Neural progenitor cell (in vitro differentiated cells): ENCODE measurements at regions not wholly inside any gene's neighbourhood (a gene's known extent, or its start where the extent isn't known, plus 50 kb on each side); places are given as distances from the start of the nearest gene placed in this dataset.

Experiments
- DNase-seq: peaks from one replicate; pipeline ENCODE4 v3.0.0-alpha.2; 2016; ENCODE audit warnings: low spot score
- H2AFZ ChIP-seq: fragments of 200-600 bp; sonication (generic); replicated peaks from 2 replicates; pipeline ENCODE4 v1.6.1; 2016; ENCODE audit warnings: antibody characterized with exemption
- H3F3A ChIP-seq: fragments of 200-600 bp; sonication (generic); 2 replicates; pipeline ENCODE4 v1.6.1; 2016; ENCODE audit warnings: antibody characterized with exemption, low read depth
- H3K27ac ChIP-seq: fragments of 200-600 bp; sonication (generic); 2 replicates; pipeline ENCODE4 v1.5.1; 2016; ENCODE audit warnings: mild to moderate bottlenecking
- H3K27me3 ChIP-seq: fragments of 200-600 bp; sonication (generic); 2 replicates; pipeline ENCODE4 v1.6.1; 2016; ENCODE audit warnings: mild to moderate bottlenecking, moderate library complexity
- H3K36me3 ChIP-seq: fragments of 200-600 bp; sonication (generic); 2 replicates; pipeline ENCODE4 v1.5.1; 2016
- H3K4me1 ChIP-seq: fragments of 200-600 bp; sonication (generic); 2 replicates; pipeline ENCODE4 v1.6.1; 2016; ENCODE audit warnings: mixed run types
- H3K4me2 ChIP-seq: fragments of 200-600 bp; sonication (generic); 2 replicates; pipeline ENCODE4 v1.6.1; 2016
- H3K4me3 ChIP-seq: fragments of 200-600 bp; sonication (generic); 2 replicates; pipeline ENCODE4 v1.5.1; 2016
- H3K79me2 ChIP-seq: fragments of 200-600 bp; sonication (generic); 2 replicates; pipeline ENCODE4 v1.6.1; 2016; ENCODE audit warnings: low read depth
- H3K9ac ChIP-seq: fragments of 200-600 bp; sonication (generic); 2 replicates; pipeline ENCODE4 v1.6.1; 2016
- H3K9me3 ChIP-seq: fragments of 200-600 bp; sonication (generic); 2 replicates; pipeline ENCODE4 v1.5.1; 2016; ENCODE audit warnings: low read depth
- H4K20me1 ChIP-seq: fragments of 200-600 bp; sonication (generic); 2 replicates; pipeline ENCODE4 v1.6.1; 2016; ENCODE audit warnings: low read depth
- H3K27ac Mint-ChIP-seq: 3 replicates; pipeline ENCODE4 v1.8.0; 2021; ENCODE audit warnings: mixed read lengths
- H3K27me3 Mint-ChIP-seq: 2 replicates; pipeline ENCODE4 v1.8.0; 2022; ENCODE audit warnings: low read depth, mild to moderate bottlenecking, inconsistent platforms, moderate library complexity, mixed read lengths; ENCODE audit not compliant: insufficient read depth
- H3K36me3 Mint-ChIP-seq: 3 replicates; pipeline ENCODE4 v1.8.0; 2021; ENCODE audit warnings: mixed read lengths
- H3K4me1 Mint-ChIP-seq: 3 replicates; pipeline ENCODE4 v1.8.0; 2021; ENCODE audit warnings: mixed read lengths
- H3K4me3 Mint-ChIP-seq: 3 replicates; pipeline ENCODE4 v1.8.0; 2021; ENCODE audit warnings: mild to moderate bottlenecking, moderate library complexity, mixed read lengths
- H3K9me3 Mint-ChIP-seq: 3 replicates; pipeline ENCODE4 v1.8.0; 2020; ENCODE audit warnings: mixed read lengths
- CTCF ChIP-seq: fragments of 200-600 bp; sonication (generic); IDR thresholded peaks from 2 replicates; pipeline ENCODE4 v1.5.1; 2017; ENCODE audit warnings: antibody characterized with exemption, mild to moderate bottlenecking
- EZH2 ChIP-seq: fragments of 200-600 bp; sonication (generic); IDR thresholded peaks from 2 replicates; pipeline ENCODE4 v1.6.1; 2017; ENCODE audit warnings: antibody characterized with exemption, mild to moderate bottlenecking, moderate library complexity
- EZH2phosphoT487 ChIP-seq: fragments of 200-600 bp; sonication (generic); IDR thresholded peaks from 2 replicates; pipeline ENCODE4 v1.6.1; 2017; ENCODE audit warnings: antibody characterized with exemption

- peaks cover 2% of the 10 kb centered on the region for H3K27me3 Mint-ChIP-seq
- DNase-seq, result no peak
- peaks cover 2% of the 10 kb centered on the region for H3K36me3 Mint-ChIP-seq
- no peaks in the 10 kb centered on the region for H3K36me3 ChIP-seq
- no peaks in the 10 kb centered on the region for H3K9me3 ChIP-seq
- H3K27me3 ChIP-seq, result no peaks in the 10 kb centered on the region
- no peaks in the 10 kb centered on the region for H4K20me1 ChIP-seq
- H3K4me3 ChIP-seq, result no peak overlapping the region
- no peak overlapping the region for H3K27ac Mint-ChIP-seq
- no peak overlapping the region for H3K9ac ChIP-seq
- no peak overlapping the region for H3K27ac ChIP-seq
- no peaks in the 10 kb centered on the region for H3K79me2 ChIP-seq
- no peaks in the 10 kb centered on the region for H3K4me1 ChIP-seq
- H3K4me3 Mint-ChIP-seq, result no peak overlapping the region
- H3K4me2 ChIP-seq, result no peak overlapping the region
- TF ChIP-seq EZH2phosphoT487 (no peak), EZH2 (no peak), CTCF (no peak)
- H3K4me1 Mint-ChIP-seq, result no peaks in the 10 kb centered on the region
- H3K9me3 Mint-ChIP-seq, result peaks cover 13% of the 10 kb centered on the region
- no peak overlapping the region for H2AFZ ChIP-seq
- H3F3A ChIP-seq, result no peaks in the 10 kb centered on the region
Observed at GRCh38 chrX:20803971-20804370, 537.3 kb upstream of the RPS6KA3 start.

- no peaks in the 10 kb centered on the region for H4K20me1 ChIP-seq
- Mint-ChIP-seq H3K27me3 (peaks cover 2% of the 10 kb centered on the region), H3K4me3 (no peak overlapping the region), H3K4me1 (no peaks in the 10 kb centered on the region), H3K9me3 (peaks cover 13% of the 10 kb centered on the region), H3K36me3 (peaks cover 2% of the 10 kb centered on the region), H3K27ac (no peak overlapping the region)
- TF ChIP-seq EZH2, result no peak
- TF ChIP-seq CTCF, result no peak
- TF ChIP-seq EZH2phosphoT487, result no peak
- H3K9ac ChIP-seq, result no peak overlapping the region
- no peaks in the 10 kb centered on the region for H3F3A ChIP-seq
- no peaks in the 10 kb centered on the region for H3K9me3 ChIP-seq
- no peak overlapping the region for H2AFZ ChIP-seq
- H3K4me2 ChIP-seq, result no peak overlapping the region
- H3K27me3 ChIP-seq, result no peaks in the 10 kb centered on the region
- DNase-seq, result no peak
- H3K79me2 ChIP-seq, result no peaks in the 10 kb centered on the region
- no peak overlapping the region for H3K4me3 ChIP-seq
- H3K27ac ChIP-seq, result no peak overlapping the region
- H3K36me3 ChIP-seq, result no peaks in the 10 kb centered on the region
- no peaks in the 10 kb centered on the region for H3K4me1 ChIP-seq
Observed at GRCh38 chrX:20802036-20802435, 535.3 kb upstream of the RPS6KA3 start.

- Histone ChIP-seq H3K9ac (no peak overlapping the region), H3K4me1 (no peaks in the 10 kb centered on the region), H3K27ac (no peak overlapping the region), H4K20me1 (no peaks in the 10 kb centered on the region), H3K4me2 (no peak overlapping the region), H2AFZ (no peak overlapping the region), H3F3A (no peaks in the 10 kb centered on the region), H3K27me3 (no peaks in the 10 kb centered on the region), H3K9me3 (peaks cover 4% of the 10 kb centered on the region), H3K4me3 (no peak overlapping the region), H3K36me3 (no peaks in the 10 kb centered on the region), H3K79me2 (no peaks in the 10 kb centered on the region)
- peaks cover 11% of the 10 kb centered on the region for H3K9me3 Mint-ChIP-seq
- peaks cover 2% of the 10 kb centered on the region for H3K36me3 Mint-ChIP-seq
- no peak for TF ChIP-seq CTCF
- no peak for TF ChIP-seq EZH2
- no peak for TF ChIP-seq EZH2phosphoT487
- peaks cover 2% of the 10 kb centered on the region for H3K27me3 Mint-ChIP-seq
- H3K27ac Mint-ChIP-seq, result no peak overlapping the region
- no peak overlapping the region for H3K4me3 Mint-ChIP-seq
- no peaks in the 10 kb centered on the region for H3K4me1 Mint-ChIP-seq
- DNase-seq, result no peak
Observed at GRCh38 chrX:20796450-20796849, 529.7 kb upstream of the RPS6KA3 start.

- Mint-ChIP-seq H3K4me1 (no peaks in the 10 kb centered on the region), H3K27ac (no peak overlapping the region), H3K36me3 (no peaks in the 10 kb centered on the region), H3K27me3 (no peaks in the 10 kb centered on the region), H3K4me3 (no peak overlapping the region), H3K9me3 (no peaks in the 10 kb centered on the region)
- H2AFZ ChIP-seq, result no peak overlapping the region
- H3K9me3 ChIP-seq, result peaks cover 10% of the 10 kb centered on the region
- H3F3A ChIP-seq, result no peaks in the 10 kb centered on the region
- no peaks in the 10 kb centered on the region for H3K36me3 ChIP-seq
- no peaks in the 10 kb centered on the region for H3K4me1 ChIP-seq
- no peaks in the 10 kb centered on the region for H3K27me3 ChIP-seq
- DNase-seq, result no peak
- no peak overlapping the region for H3K4me2 ChIP-seq
- H3K27ac ChIP-seq, result no peak overlapping the region
- no peaks in the 10 kb centered on the region for H3K79me2 ChIP-seq
- no peak overlapping the region for H3K9ac ChIP-seq
- H3K4me3 ChIP-seq, result no peak overlapping the region
- no peaks in the 10 kb centered on the region for H4K20me1 ChIP-seq
- TF ChIP-seq EZH2, result no peak
- no peak for TF ChIP-seq CTCF
- no peak for TF ChIP-seq EZH2phosphoT487
Observed at GRCh38 chrX:20789103-20789502, 522.4 kb upstream of the RPS6KA3 start.
